GM18507 (cell line): ENCODE measurements at regions not wholly inside any gene's neighbourhood (a gene's known extent, or its start where the extent isn't known, plus 50 kb on each side); places are given as distances from the start of the nearest gene placed in this dataset.

Experiments used
- DNase-seq: peaks from one replicate; pipeline ENCODE4 v3.0.0; 2011; ENCODE audit warnings: low read depth; ENCODE audit not compliant: insufficient read length; ENCODE audit errors: extremely low spot score
- FAIRE-seq: peaks from 2 replicates; lab custom pipeline; 2011; peaks lifted over from hg19 to GRCh38; lab: Jason Lieb, UNC

DNA sequence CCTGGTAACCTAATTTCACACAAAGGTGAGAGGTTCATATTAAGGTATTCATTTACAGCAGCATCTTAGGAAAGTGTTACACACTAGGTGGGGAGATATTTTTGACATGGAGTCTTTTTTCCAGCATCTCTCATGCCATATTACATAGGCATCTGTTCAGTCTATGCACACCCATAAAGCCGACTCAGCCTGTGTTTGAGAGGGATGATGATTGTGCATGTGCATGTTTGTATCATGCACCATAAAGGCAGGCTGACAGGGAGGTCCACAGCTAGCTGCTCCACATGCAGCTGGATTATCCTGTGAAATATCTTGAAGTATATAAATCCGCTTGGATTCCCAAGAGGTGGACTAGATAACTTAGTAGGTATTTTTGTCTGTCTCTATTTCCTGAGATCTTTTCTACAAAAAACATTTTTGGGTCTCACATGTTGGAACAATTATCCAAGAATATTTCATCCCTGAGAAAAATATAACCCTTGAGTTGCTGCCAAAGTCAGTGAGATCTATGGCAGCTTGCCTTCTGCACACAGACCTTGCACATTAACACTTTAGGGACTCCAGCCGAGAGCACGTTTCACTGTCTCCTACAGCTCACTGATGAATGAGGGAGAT lies 288.4 kb upstream of the DPH6 start:
- no peak for DNase-seq
- no peak for FAIRE-seq

DNA sequence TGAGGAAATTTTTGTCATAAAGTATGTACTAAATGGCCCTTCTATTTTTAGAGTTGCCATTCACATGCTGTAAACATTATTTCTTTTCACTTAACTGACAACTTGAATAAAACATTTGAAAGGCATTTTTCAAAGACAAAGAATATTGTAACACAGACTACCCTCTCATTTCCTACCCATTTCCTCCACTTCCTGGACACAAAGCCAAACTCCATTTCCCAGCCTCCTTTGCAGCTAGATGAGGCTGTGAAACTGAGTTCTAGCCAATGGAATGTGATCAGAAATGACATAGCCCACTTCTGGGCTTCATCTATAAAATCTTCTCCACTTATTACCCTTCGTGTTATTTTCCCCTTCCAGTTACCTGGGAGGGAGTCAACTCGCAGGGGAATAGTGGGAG lies 288.9 kb upstream of the DPH6 start:
- DNase-seq (no peak), FAIRE-seq (no peak)

- FAIRE-seq (no peak), DNase-seq (no peak)
Observed at GRCh38 chr15:35838424-35839111, 292.6 kb upstream of the DPH6 start.

GRCh38 chr15:35842631-35843030 lies 296.7 kb upstream of the DPH6 start:
- FAIRE-seq (no peak), DNase-seq (no peak)

DNA sequence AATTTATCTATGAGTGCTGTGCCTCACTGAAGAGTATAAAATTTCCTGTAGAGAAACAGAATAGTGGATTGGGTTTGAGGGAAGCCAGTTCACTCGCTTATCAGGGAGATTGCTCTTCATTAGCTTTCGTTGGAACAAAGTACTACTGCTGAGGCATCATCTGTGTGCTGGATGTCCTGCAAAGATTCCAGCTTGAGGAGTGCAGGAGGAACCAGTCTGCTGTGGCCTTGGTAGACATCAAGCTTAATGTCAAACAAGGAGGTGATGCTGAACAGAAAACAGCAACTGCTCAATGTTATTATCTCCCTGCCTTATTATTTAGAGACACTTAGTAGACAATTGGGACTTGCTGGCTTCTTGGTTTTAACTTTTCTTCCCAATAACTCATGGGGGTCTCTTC lies 297.5 kb upstream of the DPH6 start:
- DNase-seq (no peak), FAIRE-seq (no peak)

DNA sequence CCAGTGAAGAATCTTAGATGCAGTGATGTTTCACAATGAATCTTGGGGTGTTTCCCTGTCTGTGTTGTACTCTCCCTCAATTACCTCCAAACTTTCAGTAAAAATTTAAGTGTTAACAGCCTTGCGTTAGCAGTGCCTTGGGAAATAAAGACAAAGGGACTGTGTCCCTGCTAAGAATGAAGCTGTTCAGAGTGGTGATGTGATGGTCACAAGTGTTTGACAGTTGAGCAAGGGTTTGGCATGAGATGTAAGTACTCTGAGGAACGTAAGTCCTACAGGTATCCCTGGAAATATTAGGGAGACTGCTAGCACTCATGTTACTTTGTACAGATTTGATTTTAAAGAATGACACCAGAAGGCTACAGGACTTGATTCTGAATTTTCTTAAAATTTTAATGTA lies 304.3 kb upstream of the DPH6 start:
- DNase-seq (no peak), FAIRE-seq (no peak)

DNA sequence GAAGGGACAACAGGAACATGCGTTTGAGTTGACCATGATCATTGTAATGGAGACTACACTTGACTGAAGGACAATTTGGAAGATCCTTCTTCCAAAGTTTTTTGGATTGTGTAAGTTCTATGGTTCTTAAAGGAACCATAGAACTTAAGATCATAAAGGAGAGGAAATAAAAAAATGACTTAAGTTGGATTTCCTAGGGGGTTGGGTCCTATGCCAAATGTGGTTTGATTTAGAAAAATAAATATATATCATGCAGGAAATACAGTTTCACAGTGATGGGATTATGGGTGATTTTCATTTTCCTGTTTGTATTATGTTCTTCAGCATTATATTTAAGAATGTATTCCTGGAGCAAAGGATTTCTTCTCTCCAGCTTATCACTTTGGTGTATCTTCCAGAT lies 305.5 kb upstream of the DPH6 start:
- FAIRE-seq (no peak), DNase-seq (no peak)

DNA sequence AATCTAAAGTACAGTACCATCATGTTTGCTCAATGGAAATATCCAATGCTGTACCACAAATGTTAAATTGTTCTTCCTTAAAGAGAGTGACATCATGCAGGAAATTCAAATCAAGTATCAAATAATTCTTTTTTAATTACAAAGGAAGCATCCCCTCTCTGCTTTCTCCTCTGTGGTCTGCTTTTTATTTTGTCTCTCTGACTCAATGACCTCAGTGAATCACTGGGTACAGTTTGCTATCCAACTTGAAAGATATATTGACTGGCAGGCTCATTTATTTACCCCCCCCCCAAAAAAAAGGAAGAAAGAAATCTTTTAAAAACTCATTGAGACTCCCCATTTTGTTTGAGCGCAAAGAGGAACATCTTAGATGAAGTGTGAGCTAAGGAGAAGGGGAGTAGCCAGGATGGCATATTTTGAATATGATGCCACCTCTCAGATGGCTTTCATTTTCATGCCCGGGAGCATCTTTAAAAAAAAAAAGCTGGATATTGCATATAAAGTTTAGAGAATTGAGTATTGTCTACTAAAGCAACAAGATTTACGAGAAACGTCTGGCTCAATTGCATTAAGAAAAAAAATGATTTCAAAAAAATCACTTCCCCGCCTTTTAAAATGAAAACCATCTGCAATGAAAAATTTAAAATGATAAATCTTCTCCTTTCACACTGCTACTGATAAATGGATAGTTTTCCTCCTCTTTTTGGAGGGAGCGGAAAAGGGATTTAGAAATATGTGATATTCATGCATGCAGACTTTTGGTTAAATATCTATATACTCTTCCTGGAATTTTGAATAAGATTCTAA lies 307.1 kb upstream of the DPH6 start:
- DNase-seq (no peak), FAIRE-seq (no peak)

- FAIRE-seq (no peak), DNase-seq (no peak)
Observed at GRCh38 chr15:35854316-35854715, 308.4 kb upstream of the DPH6 start.

DNA sequence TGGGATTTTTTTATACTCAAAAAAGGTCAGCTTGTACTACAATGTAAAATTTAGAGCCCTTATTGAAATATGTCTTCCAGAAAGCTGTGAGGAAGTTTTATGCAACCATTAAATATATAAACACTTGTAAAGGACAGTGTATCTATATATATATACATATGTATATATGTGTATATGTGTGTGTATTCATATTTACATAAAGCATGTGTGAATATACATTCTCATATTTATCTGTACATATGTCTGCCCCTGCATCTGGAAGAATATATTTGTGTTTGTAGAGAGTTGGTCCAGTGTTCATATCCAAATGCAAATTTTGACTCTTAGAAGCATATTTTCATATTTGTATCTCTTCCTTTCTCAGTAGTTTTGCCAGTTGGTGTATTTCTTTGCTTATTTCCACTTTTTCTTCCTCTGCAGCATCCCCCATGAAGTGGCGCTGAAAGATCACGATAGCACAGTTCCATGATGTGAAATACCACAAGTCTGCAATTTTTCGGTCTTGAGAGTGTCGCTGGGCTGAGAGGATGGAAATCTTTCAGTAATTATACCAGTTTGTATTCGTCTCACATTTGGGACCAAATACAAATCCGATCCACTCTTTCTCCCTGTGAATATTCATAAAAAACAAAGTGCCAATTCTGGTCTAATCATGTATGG lies 311.7 kb upstream of the DPH6 start:
- DNase-seq (no peak), FAIRE-seq (no peak)

GRCh38 chr15:35858707-35859106 lies 312.7 kb upstream of the DPH6 start:
- DNase-seq (no peak), FAIRE-seq (no peak)

- FAIRE-seq (no peak), DNase-seq (no peak)
Observed at GRCh38 chr15:35863655-35864054, 317.7 kb upstream of the DPH6 start.

GRCh38 chr15:35867356-35867755 lies 321.4 kb upstream of the DPH6 start:
- DNase-seq = no peak
- FAIRE-seq = no peak

GRCh38 chr15:35871282-35871681 lies 325.3 kb upstream of the DPH6 start:
- DNase-seq (no peak), FAIRE-seq (no peak)

DNA sequence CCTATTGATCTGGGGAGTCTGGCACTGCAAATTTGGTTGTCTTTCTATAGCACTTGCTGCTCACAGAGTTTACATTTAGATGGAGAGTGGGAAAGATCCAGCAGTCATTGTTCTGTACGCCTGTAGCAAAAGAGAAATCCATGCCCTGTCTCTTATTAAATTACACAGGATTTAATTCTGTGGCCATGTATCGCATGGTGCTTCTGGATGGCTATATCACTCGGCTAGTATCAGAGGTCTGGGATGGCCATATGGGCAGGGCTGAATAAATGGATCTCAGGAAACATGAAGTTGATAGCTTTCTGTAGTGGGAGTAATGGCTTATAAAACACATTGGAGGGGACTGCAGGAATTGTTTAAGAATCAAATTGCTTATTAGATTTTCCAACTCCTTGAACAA lies 325.8 kb upstream of the DPH6 start:
- FAIRE-seq (no peak), DNase-seq (no peak)

DNA sequence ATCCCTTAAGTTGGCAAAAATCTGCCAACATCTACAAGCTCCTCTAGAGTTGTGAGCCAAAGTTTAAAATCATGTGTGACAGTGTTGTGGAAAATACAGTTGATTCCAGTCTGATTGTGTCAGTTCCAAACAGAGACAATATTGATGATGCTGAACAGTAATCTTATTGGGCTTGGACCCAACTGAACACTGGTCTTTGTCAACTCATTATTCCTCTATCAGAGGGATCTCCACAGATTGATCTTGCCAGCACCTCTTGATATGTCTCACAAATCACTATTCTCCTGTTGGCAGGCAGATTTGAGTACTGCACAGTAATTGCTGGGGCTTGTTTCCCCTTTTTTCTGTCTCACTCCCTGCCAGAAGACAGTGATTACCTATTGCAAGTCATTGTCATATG lies 326.6 kb upstream of the DPH6 start:
- no peak for FAIRE-seq

GRCh38 chr15:35874260-35874905 lies 328.4 kb upstream of the DPH6 start:
- no peak for FAIRE-seq
- no peak for DNase-seq

More for the DNA sequence above, 326.6 kb upstream of the DPH6 start:
- no peak for DNase-seq

DNA sequence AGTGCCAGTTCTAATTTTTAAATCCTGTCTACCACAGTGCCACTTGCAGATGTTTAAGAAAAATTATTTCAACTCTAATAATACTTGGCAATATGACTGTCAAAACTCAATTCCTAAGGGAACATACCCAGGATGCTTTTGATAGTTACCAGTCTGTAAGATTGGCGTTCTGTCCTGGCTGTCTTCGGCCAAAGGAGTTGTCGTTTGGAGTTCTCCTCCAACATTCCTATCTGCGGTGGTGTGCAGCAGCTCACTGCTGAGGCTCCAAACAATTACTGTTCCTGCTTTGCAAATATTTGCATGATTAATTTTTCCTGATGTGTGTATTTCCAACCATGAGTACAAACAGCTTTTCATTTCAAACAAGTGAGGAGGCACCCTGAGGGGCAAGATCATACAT lies 330.8 kb upstream of the DPH6 start:
- no peak for DNase-seq
- no peak for FAIRE-seq

GRCh38 chr15:35880896-35881295 lies 334.9 kb upstream of the DPH6 start:
- FAIRE-seq (no peak), DNase-seq (no peak)

- FAIRE-seq = no peak
Observed at GRCh38 chr15:35885870-35886269, 339.9 kb upstream of the DPH6 start.

More at GRCh38 chr15:35885870-35886269, 339.9 kb upstream of the DPH6 start:
- no peak for DNase-seq
